GM23248 (cell line): ENCODE measurements at regions not wholly inside any gene's neighbourhood (a gene's known extent, or its start where the extent isn't known, plus 50 kb on each side); places are given as distances from the start of the nearest gene placed in this dataset.

Source experiments
- DNase-seq: peaks from one replicate; pipeline ENCODE4 v3.0.0-alpha.2; 2015
- H2AFZ ChIP-seq: fragments of 200-600 bp; sonication (generic); 2 replicates; pipeline ENCODE4 v1.6.1; 2016; ENCODE audit warnings: antibody characterized with exemption
- H3F3A ChIP-seq: fragments of 200-600 bp; sonication (generic); 2 replicates; pipeline ENCODE4 v1.6.1; 2016; ENCODE audit warnings: mild to moderate bottlenecking, antibody characterized with exemption, mixed run types; ENCODE audit not compliant: insufficient read depth
- H3K27ac ChIP-seq: fragments of 200-600 bp; sonication (generic); 2 replicates; pipeline ENCODE4 v1.5.1; 2016; ENCODE audit warnings: mild to moderate bottlenecking
- H3K27me3 ChIP-seq: fragments of 200-600 bp; sonication (generic); replicated peaks from 2 replicates; pipeline ENCODE4 v1.6.1; 2016; ENCODE audit warnings: mild to moderate bottlenecking; ENCODE audit not compliant: insufficient read depth
- H3K36me3 ChIP-seq: fragments of 200-600 bp; sonication (generic); 2 replicates; pipeline ENCODE4 v1.6.1; 2016; ENCODE audit warnings: low read depth, mild to moderate bottlenecking
- H3K4me1 ChIP-seq: fragments of 200-600 bp; sonication (generic); 2 replicates; pipeline ENCODE4 v1.6.1; 2016; ENCODE audit warnings: mild to moderate bottlenecking; ENCODE audit not compliant: insufficient read depth
- H3K4me2 ChIP-seq: fragments of 200-600 bp; sonication (generic); one replicate; pipeline ENCODE4 v1.6.1; 2016; ENCODE audit warnings: mild to moderate bottlenecking; ENCODE audit not compliant: unreplicated experiment
- H3K4me3 ChIP-seq: fragments of 200-600 bp; sonication (generic); 2 replicates; pipeline ENCODE4 v1.5.1; 2016; ENCODE audit warnings: mild to moderate bottlenecking
- H3K79me2 ChIP-seq: fragments of 200-600 bp; sonication (generic); 2 replicates; pipeline ENCODE4 v1.6.1; 2016; ENCODE audit warnings: mild to moderate bottlenecking; ENCODE audit not compliant: insufficient read depth
- H3K9ac ChIP-seq: fragments of 200-600 bp; sonication (generic); 2 replicates; pipeline ENCODE4 v1.6.1; 2016; ENCODE audit warnings: mild to moderate bottlenecking
- H3K9me2 ChIP-seq: fragments of 200-600 bp; sonication (generic); 2 replicates; pipeline ENCODE4 v1.6.1; 2016; ENCODE audit warnings: mixed run types, mild to moderate bottlenecking, moderate library complexity; ENCODE audit not compliant: insufficient read depth
- H3K9me3 ChIP-seq: fragments of 200-600 bp; sonication (generic); one replicate; pipeline ENCODE4 v1.6.1; 2017; ENCODE audit warnings: low read depth
- H4K20me1 ChIP-seq: fragments of 200-600 bp; sonication (generic); 2 replicates; pipeline ENCODE4 v1.6.0; 2016; ENCODE audit not compliant: insufficient read depth
- EZH2 ChIP-seq: fragments of 200-600 bp; sonication (generic); IDR thresholded peaks from 2 replicates; pipeline ENCODE4 v1.6.1; 2018; ENCODE audit warnings: antibody characterized with exemption, mild to moderate bottlenecking; ENCODE audit not compliant: insufficient read depth, poor library complexity, severe bottlenecking
- EZH2phosphoT487 ChIP-seq: fragments of 200-600 bp; sonication (generic); IDR thresholded peaks from 2 replicates; pipeline ENCODE4 v1.6.1; 2018; ENCODE audit warnings: antibody characterized with exemption, moderate library complexity, mild to moderate bottlenecking, low read depth; ENCODE audit not compliant: insufficient read depth
- WGBS, 2 experiments: methylation state at CpG; one replicate each; pipeline ENCODE4 v1.1.6; 2015 to 2017; ENCODE audit warnings: low lambda C conversion rate in 2 of 2, low coverage in 1 of 2; ENCODE audit errors: missing lambda C conversion rate in 2 of 2; 5-methylcytosine and 5-hydroxymethylcytosine counted together
- in situ Hi-C: fragments of 300-500 bp; cut with MboI; formaldehyde crosslinking; loops from 2 replicates; pipeline ENCODE4 v1.15.0; 2020

GRCh38 chr5:82489683-82490082 lies 211.5 kb upstream of the RPS23 start:
- no peaks in the 10 kb centered on the region for H4K20me1 ChIP-seq
- H3K27ac ChIP-seq = no peak overlapping the region
- H3K9ac ChIP-seq = no peak overlapping the region
- in situ Hi-C loops = no loop called here
- H3K27me3 ChIP-seq = no peaks in the 10 kb centered on the region
- DNase-seq = no peak
- no peak overlapping the region for H3K4me2 ChIP-seq
- no peaks in the 10 kb centered on the region for H3K4me1 ChIP-seq
- H3K9me3 ChIP-seq = no peaks in the 10 kb centered on the region
- H3K79me2 ChIP-seq = no peaks in the 10 kb centered on the region
- WGBS, 2 experiments = 12 to 16% methylated on average over 1 of the region's 1 CpG
- H3K36me3 ChIP-seq = no peaks in the 10 kb centered on the region
- H2AFZ ChIP-seq = no peak overlapping the region
- H3K9me2 ChIP-seq = no peaks in the 10 kb centered on the region
- no peak for TF ChIP-seq EZH2phosphoT487
- no peak for TF ChIP-seq EZH2
- H3K4me3 ChIP-seq = no peak overlapping the region
- no peaks in the 10 kb centered on the region for H3F3A ChIP-seq

- H3K27ac ChIP-seq = no peak overlapping the region
- no peaks in the 10 kb centered on the region for H3K4me1 ChIP-seq
- H3K27me3 ChIP-seq = no peaks in the 10 kb centered on the region
- no peaks in the 10 kb centered on the region for H3K36me3 ChIP-seq
- in situ Hi-C loops = no loop called here
- no peak overlapping the region for H3K4me3 ChIP-seq
- H3K4me2 ChIP-seq = no peak overlapping the region
- WGBS, 2 experiments = 78 to 92% methylated on average over 3 of the region's 3 CpGs
- no peak overlapping the region for H3K9ac ChIP-seq
- H3K79me2 ChIP-seq = no peaks in the 10 kb centered on the region
- no peaks in the 10 kb centered on the region for H3K9me2 ChIP-seq
- TF ChIP-seq EZH2phosphoT487 = no peak
- TF ChIP-seq EZH2 = no peak
- H4K20me1 ChIP-seq = no peaks in the 10 kb centered on the region
- H2AFZ ChIP-seq = no peak overlapping the region
- H3F3A ChIP-seq = no peaks in the 10 kb centered on the region
- H3K9me3 ChIP-seq = no peaks in the 10 kb centered on the region
- no peak for DNase-seq
These were observed 209.0 kb upstream of the RPS23 start for GRCh38 chr5:82487131-82487530.

GRCh38 chr5:82480331-82480730 lies 202.2 kb upstream of the RPS23 start:
- in situ Hi-C loops = no loop called here
- Histone ChIP-seq H3K9me3 (no peaks in the 10 kb centered on the region), H3K36me3 (no peaks in the 10 kb centered on the region), H3F3A (no peaks in the 10 kb centered on the region), H4K20me1 (no peaks in the 10 kb centered on the region), H3K9me2 (no peaks in the 10 kb centered on the region), H3K27ac (no peak overlapping the region), H3K27me3 (no peaks in the 10 kb centered on the region), H3K79me2 (no peaks in the 10 kb centered on the region), H3K4me3 (no peak overlapping the region), H3K4me1 (no peaks in the 10 kb centered on the region), H2AFZ (0 out of 2 replicates have a peak overlapping the region, but pooled peaks have one; percentile 33), H3K9ac (no peak overlapping the region), H3K4me2 (no peak overlapping the region)
- DNase-seq = peak; percentile 7
- TF ChIP-seq EZH2 = no peak
- 33 to 35% methylated on average over 4 of the region's 4 CpGs for WGBS, 2 experiments

GRCh38 chr5:82476155-82476554 lies 198.0 kb upstream of the RPS23 start:
- Histone ChIP-seq H3F3A (no peaks in the 10 kb centered on the region), H3K79me2 (no peaks in the 10 kb centered on the region), H3K9me3 (no peaks in the 10 kb centered on the region), H3K4me3 (no peak overlapping the region), H3K4me1 (no peaks in the 10 kb centered on the region), H3K9me2 (no peaks in the 10 kb centered on the region), H3K9ac (no peak overlapping the region), H2AFZ (no peak overlapping the region), H4K20me1 (no peaks in the 10 kb centered on the region), H3K4me2 (no peak overlapping the region), H3K27ac (no peak overlapping the region), H3K27me3 (no peaks in the 10 kb centered on the region), H3K36me3 (no peaks in the 10 kb centered on the region)
- DNase-seq = no peak
- 60 to 78% methylated on average over 1 of the region's 1 CpG for WGBS, 2 experiments
- in situ Hi-C loops = no loop called here
- TF ChIP-seq EZH2phosphoT487 (no peak), EZH2 (no peak)

GRCh38 chr5:82473262-82473661 lies 195.1 kb upstream of the RPS23 start:
- Histone ChIP-seq H3K27ac (no peak overlapping the region), H3K9me3 (no peaks in the 10 kb centered on the region), H3K9ac (no peak overlapping the region), H4K20me1 (no peaks in the 10 kb centered on the region), H3K4me1 (no peaks in the 10 kb centered on the region), H3K4me3 (no peak overlapping the region), H3F3A (no peaks in the 10 kb centered on the region), H3K4me2 (no peak overlapping the region), H3K9me2 (no peaks in the 10 kb centered on the region), H2AFZ (no peak overlapping the region), H3K27me3 (no peaks in the 10 kb centered on the region), H3K79me2 (no peaks in the 10 kb centered on the region), H3K36me3 (no peaks in the 10 kb centered on the region)
- in situ Hi-C loops = no loop called here
- DNase-seq = no peak
- TF ChIP-seq EZH2phosphoT487 = no peak
- no peak for TF ChIP-seq EZH2
